Activated T-helper 1 cell treated with Interleukin-2 at 50 U/mL for 16 hours (primary cell): ENCODE measurements at regions not wholly inside any gene's neighbourhood (a gene's known extent, or its start where the extent isn't known, plus 50 kb on each side); places are given as distances from the start of the nearest gene placed in this dataset.
"Not testable (repeated sequence)": the region's sequence is repeated elsewhere in the genome, so short reads cannot be mapped to it uniquely, and the experiment has no call there.

ENCODE experiments used
- DNase-seq: peaks from one replicate; pipeline ENCODE4 v3.0.0-alpha.2; 2020; ENCODE audit warnings: low read depth

DNA sequence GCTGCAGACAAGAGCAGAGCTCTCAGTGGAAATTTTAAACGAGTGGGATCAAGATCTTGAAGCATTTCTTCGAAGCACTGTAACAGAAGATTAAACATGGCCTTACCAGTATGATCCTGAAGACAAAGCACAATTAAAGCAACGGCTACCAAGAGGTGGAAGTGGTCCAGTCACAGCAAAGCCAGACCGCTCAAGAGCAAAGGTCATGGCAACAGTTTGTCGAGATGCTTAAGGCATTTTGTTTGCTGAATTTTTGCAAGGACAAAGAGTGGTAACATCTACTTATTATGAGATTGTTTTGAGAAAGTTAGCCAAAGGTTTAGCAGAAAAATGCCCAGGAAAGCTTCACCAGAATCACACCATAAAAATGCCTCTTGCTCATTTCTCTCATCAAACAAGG lies 153.4 kb upstream of the CARMIL1 start:
- DNase-seq = no peak

DNA sequence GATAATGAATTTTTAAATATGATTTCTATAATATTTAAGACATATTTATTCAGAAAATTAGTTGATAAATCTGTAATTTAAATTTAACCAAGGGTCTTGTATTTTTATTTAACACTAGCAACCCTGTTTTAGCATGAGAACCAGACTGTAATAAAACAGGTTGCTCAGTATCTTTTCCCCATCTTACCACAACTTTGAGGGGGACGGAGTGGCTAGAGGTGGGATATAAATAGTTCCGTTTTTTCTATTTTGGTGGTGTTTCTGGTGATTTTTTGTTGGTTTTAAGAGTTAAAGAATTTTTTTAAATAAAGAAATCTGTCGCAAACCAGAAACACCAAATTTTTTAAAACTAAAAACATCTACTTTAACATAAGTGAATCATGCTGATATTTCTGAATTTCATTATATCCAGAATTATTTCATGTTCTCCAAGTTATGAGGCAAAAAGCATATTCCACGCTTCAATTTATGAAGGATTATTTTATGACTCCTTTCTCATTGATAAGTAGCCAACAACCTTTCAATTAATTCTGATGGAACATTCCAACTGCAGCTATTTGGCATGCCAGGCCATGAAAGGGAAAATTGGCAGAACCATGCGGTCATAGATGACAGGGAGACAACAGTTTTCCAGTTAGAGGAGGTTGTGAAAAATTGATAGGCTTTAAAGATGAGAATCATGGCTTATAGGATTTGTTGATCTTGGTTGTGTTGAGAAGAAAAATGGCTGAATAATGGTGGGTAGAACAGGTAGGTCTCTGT lies 151.9 kb upstream of the CARMIL1 start:
- no peak for DNase-seq

DNA sequence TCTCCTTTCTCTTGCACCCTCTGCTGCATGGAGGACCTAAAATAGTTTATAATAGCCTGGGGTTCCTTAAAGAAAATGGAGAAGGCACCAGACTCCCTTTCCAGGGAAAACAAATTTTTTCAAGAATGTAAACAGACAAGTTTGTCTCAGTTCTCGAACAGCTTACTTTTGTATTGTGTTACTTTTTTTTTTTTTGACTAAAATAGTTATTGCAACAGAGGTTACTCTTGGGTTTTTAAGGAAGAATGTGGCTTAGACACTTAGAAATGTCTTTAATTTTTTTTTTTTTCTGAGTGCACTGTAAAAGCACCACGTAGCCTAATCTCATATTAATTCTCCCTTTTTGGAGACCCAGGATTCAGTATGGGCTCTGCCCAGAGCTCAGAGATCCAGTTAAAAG lies 148.7 kb upstream of the CARMIL1 start:
- DNase-seq = no peak

DNA sequence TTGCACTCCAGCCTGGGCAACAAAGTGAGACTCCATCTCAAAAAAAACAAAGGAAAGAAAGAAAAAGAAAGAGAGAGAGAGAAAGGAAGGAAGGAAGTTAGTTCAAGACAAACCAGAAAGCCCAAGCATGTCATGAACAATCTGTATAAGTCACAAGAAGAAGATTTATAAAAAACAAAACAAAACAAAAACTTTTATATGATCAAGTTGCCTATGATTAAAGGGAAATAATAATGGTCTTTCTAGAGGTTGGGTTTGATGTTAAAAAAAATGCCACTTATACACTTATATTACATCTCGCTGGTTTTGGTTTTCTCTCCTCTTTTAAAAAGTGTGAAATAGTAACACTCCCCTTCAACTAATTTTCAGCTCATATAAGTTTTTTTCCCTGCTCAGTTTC lies 146.2 kb upstream of the CARMIL1 start:
- DNase-seq = no peak

DNA sequence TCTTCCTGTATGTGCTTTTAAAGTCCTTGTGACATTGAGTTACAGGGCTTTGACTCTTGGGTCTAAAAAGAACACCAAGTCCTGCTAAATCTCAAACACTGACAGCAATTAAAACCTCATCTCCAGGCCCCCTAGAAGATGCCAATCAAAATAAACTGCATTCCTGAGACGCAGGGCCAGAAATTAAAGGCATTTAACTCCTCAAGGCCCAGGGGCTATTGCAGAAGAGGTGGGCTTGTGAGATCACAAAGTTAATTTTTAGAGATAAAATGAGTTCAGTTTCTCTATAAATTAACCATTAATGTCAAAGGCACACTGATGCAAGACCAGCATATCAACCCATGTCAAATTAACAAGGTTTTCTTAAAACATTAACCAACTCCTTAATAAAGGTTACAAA lies 145.6 kb upstream of the CARMIL1 start:
- no peak for DNase-seq

DNA sequence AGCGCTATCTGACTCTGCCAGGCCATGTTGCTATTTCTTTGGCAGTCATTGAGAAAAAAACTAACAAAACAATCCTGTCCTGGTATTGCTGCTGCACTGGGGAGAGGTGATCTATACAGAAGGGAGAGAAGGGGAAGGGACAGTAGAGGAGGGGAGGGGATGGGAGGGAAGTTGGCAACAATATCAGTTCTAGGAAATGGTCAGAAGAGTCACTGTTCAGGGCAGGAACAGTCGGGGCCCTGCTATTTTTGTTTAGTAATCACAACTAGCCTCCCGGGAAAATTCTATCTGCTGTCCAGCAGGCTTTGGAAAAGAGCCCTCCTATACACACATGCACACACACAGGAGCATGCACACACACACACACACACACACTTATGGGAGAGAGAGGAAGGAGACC lies 142.3 kb upstream of the CARMIL1 start:
- no peak for DNase-seq

DNA sequence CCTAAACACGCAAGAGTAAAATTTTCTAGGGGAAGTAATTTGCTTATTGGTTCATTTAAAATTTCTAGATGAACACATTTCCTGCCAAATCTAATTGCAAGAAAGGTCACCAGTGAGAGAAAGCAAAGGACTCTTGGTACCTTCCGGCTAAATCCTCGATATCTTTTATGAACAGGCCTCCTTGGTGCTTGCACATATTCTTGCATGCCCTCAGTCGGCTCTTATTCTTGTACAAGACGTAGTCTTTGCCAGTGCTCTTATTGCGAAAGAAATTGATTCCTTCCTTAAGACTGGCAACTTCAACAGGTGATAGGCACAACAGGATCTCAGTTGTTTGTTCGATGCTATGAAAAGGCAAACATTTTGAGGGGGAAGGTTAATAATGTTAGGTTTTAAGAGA lies 141.7 kb upstream of the CARMIL1 start:
- no peak for DNase-seq

DNA sequence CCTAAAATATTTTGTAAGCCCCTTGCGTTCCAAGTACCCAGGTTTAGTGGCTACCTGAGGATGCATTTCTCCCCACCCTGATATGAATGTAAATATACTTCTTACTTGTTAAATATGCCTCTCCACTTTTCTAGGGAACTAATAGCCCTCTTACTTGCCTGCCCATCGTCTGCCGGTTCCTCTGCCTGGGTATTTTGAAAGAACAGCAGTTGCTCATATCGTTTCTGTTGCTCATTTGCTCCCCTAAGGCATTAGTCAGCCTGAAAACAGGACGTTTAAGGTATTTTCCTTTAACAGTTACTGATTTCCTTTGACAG lies 141.3 kb upstream of the CARMIL1 start:
- no peak for DNase-seq

DNA sequence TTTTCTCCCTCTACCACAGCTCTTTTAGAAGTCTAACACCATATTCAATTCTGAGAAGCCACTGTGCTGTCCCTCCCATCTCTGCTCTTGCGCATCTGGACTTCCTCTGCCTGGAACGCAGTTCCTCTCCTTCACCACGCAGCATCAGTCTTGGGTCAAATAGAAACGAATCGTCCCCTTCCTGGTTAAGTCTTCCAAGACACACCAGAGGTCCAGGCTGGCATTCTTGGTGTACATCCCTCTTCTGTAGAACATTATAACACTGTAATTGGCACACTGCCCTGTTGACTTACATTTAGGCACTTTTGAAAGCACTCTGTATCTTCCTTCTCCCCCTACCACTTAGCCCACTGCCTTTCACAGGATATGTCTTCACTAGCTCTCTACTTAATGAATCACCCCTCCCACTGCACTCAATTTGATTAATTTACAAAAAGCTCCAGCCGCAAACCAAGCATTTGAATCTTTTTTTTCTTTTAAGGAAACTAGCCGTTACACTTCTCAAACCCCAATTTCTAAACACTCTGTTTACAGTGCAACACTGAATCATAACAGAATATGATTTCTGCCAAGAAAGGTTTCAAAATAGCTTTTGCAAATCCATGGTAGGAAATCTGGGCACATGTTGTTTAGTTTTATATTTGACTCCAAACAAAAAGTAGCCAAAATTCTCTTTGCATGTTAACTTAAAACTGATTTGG lies 140.8 kb upstream of the CARMIL1 start:
- peak; percentile 43 for DNase-seq

DNA sequence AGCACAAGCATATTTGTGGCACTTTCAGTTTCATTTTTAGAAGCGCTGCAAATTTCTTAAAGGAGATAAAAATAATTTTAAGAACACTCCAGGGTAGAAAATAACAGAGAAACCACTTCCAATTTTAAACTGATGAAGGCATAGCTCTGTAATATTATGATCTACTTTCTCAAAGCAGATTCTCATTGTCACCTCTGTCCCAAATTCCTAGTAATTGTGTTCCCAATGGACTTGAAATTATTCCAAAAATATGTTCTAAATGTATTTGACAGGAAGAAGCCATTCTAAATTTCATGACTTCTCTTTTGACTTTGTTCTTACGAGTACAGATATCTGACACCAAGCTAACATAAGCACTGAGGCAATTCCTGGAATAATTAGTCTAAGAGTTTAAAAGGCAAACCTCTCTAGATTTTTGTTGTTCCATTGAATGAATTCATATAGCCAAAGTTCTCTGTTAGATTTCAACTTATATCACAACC lies 140.2 kb upstream of the CARMIL1 start:
- no peak for DNase-seq

DNA sequence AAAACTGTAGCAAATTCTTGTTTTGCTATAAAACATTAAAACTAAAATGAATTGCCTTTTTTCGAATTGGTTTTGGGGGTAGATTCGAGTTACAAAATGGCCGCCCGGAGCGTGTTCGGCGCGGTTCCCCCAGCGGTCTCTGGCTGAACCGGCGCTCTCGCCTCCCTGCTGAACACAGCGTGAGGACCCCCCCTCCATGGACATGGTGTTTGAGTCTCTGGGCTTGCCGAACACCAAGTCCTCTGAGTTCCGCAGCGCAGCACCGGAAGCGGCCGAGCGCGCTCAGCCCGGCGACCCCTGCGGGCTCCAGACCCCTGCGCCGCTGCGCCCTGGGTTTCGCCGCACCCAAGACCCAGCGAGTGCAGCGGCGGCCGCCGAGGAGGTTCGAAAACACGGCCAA lies 139.6 kb upstream of the CARMIL1 start:
- not testable (repeated sequence) for DNase-seq

DNA sequence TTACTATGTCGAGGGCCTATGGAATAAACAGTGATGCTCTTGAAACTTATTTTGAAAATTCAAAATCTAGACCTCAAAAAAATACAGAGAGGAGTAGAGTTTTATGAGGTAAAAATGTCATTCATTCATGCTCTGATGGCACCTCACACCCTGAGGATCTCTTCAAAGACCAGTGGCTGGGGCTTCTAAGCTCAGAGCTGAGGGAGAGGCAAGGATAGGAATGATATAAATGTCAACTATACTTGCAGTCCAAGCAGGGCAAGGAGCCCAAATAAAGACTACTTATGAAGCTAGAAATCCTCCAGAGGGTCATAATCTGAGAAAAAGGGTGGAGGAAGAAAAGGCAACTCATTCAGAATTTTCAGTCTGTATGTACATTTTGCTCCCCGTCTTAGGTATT lies 136.7 kb upstream of the CARMIL1 start:
- no peak for DNase-seq

DNA sequence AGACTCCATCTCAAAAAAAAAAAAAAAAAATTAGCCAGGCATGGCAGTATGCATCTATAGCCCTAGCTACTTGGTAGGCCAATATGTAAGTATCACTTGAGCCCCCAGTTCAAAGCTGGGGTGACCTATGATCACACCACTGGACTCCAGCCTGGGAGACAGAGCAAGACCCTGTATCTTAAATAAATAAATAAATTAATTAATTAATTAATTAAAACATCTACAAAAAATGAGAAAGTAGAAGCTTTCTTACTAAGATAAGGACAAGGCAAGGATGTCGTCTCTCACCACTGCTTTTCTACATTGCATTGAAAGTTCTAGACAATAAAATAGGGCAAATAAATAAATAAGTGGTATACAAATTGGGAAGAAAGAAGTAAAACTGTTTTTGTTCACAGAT lies 134.3 kb upstream of the CARMIL1 start:
- DNase-seq = no peak

DNA sequence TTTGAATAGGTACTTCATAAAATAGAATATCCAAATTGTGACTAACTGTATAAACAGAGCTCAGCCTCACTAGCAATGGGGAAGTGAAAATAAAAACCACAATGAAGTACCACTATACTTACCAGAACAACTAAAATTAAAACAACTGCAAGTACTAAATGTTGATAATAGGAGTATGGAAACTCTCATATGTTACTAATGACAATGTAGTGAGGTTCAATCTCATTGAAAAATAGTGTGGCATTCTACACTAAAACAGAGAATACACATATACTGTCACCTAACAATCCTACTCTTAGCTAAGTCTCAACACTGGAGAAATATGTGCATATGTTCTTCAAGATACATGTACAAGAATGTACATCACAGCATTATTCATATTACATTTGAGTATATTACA lies 132.0 kb upstream of the CARMIL1 start:
- DNase-seq = no peak

DNA sequence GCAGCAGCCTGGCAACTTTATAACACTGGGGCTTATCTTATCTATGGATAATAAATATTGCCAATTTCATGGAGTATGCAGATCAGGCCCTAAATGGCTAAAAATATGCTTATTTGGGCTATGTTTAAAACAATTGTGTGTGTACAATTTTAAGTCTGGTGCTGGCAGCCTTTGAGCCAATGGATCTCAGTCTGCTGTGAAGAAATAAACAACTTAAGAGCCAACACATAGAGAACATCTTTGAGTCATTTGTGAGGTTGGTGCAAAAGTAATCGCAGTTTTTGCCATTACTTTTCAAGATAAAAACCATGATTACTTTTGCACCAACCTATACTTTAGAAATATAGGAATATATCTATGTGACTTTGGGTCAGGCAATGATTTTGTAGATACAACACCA lies 129.1 kb upstream of the CARMIL1 start:
- DNase-seq = no peak

DNA sequence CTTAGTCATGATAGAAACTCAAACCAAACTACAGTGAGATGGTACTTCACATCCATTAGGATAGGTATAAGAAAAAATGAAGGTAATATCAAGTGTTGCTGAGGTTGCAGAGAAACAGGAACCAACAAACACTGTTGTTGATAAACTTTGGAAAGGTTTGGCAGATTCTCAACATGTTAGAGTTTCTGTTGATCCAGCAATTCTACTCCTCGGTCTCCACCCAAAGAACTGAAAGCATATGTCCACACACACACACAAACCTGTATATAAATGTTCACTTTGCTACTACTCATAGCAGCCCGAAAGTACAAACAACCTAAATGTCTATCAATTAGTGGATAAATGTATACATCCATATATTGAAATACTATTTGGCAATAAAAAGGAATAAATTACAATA lies 128.3 kb upstream of the CARMIL1 start:
- no peak for DNase-seq

DNA sequence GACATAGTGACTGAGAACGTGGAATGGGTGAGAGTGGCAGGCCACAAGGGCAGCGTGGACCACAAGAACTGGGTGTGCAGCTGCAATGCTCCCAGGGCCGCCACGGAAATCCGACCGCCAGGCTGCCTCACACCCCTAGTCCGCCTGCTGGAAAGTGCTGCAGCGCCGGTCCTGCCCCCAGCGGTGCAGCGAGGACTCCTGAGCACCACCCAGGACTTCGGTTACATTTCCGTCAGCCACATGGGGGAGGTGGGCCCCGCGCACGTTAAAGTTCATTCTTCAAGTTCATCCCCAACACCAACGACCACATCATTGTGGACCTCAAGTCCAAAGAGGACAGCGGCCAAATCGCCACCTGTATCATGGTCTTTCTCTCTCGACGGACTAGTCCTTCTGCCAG lies 126.1 kb upstream of the CARMIL1 start:
- no peak for DNase-seq

DNA sequence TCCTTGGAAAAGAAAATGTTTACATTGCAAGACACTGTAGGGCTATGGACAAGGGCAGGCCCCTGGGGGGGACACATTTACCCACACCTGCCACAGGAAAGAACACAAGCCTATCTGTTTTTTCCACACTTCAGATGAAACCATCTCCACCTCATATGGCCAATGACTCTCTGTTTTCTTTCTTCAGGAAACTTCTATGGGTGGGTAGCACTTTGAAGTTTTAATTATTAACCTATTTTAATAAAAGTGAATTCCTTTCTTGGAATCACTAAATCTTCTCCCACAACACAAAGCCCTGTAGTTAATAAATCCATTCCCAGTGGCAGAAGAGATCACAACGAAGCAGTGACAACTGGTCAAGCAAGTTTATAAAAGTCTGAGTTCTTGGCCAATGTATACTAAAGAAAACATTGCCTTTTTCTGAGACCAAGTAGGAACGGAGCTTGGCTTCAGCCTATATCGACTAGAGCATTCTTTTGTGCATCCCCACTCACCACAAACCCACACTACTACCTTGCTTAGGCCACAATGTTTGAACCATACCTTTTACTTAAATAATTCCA lies 125.1 kb upstream of the CARMIL1 start:
- no peak for DNase-seq

DNA sequence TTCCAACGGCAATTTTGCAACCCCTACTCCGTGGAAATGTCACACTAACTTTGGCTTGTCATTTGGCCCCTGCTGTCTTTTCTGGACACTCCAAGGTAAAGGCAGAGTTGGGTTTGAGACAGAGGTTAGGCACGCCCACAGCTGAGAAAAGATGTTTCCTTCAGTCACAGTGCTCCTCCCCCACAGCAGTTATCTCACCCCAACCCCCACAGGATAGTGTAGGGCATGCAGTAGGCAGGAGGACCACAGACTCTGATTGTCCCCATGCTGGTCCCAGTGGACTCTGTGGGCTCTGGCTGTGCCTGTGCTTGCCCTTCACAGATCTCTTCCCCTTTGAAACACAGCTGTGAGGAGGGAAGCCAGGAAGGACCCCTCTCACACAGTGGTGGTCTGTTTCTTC lies 124.0 kb upstream of the CARMIL1 start:
- no peak for DNase-seq

DNA sequence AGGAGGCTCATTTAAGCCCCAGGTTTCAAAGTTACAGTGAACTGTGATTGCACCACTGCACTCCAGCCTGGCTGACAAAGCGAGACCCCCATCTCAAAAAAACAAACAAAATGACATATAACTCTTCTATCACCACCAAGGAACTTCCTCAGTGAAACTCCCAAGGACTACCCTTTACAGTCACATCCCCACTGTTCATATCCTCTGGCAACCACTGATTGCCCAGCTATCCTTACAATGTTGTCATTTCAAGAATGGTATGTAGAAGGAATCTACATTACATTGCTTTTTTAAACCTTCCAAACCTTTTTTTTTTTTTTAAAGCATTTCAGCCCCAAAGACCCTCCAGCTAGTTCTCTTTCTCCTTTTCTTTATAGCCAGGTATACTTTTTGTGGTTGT lies 123.1 kb upstream of the CARMIL1 start:
- DNase-seq = no peak

DNA sequence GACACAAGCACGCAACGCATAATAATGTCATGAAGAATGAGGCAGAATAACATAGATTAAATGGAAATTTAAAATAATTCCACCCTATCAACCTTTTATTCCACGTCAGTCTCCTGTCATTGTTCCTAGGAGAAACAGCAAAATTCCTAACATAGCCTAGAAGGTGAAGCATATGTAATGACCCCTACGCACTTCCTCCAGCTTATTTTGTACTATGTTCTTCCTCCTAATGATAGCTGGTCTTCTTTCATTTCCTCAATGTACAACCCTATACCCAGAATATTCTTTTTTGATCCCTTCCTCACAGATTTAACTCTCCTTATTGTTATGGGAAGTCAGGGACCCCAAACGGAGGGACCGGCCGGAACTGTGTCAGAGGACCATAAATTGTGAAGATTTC lies 122.0 kb upstream of the CARMIL1 start:
- no peak for DNase-seq

DNA sequence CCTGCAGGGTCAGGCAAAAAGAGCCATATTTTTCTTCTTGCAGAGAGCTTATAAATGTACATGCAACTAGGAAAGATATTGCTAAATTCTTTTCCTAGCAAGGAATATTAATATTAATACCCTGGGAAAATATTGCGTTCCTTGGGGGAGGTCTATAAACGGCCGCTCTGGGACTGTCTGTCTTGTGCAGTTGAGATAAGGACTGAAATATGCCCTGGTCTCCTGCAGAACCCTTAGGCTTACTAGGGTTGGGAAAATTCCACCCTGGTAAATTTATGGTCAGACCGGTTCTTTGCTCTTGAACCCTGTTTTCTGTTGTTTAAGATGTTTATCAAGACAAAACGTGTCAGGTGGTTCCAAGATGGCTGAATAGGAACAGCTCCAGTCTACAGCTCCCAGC lies 121.3 kb upstream of the CARMIL1 start:
- no peak for DNase-seq

DNA sequence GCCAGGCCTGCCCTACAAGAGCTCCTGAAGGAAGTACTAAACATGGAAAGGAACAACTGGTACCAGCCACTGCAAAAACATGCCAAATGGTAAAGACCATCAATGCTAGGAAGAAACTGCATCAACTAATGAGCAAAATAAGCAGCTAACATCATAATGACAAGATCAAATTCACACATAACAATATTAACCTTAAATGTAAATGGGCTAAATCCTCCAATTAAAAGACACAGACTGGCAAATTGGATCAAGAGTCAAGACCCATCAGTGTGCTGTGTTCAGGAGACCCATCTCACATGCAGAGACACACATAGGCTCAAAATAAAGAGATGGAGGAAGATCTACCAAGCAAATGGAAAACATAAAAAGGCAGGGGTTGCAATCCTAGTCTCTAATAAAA lies 119.0 kb upstream of the CARMIL1 start:
- DNase-seq = not testable (repeated sequence)

DNA sequence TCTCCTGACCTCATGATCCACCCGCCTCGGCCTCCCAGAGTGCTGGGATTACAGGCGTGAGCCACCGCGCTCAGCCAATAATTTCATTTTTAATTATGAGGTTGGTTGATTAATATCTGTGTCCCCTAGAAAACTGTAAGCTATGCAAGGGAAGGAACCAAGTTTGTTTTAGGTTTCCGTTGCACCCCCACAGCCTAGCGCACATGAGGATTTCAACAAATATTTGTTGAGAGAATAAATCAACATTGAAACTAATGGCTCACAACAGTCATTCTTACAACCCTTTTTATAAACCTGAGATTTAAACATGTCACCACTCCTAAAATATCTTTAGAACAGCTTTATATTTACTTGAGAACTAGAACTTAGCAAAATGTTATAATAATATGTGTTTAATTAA lies 114.0 kb upstream of the CARMIL1 start:
- no peak for DNase-seq
